ENCODE measurements at regions not wholly inside any gene's neighbourhood (a gene's known extent, or its start where the extent isn't known, plus 50 kb on each side); places are given as distances from the start of the nearest gene placed in this dataset.
"Not testable (repeated sequence)": the region's sequence is repeated elsewhere in the genome, so short reads cannot be mapped to it uniquely, and the experiment has no call there.

DNA sequence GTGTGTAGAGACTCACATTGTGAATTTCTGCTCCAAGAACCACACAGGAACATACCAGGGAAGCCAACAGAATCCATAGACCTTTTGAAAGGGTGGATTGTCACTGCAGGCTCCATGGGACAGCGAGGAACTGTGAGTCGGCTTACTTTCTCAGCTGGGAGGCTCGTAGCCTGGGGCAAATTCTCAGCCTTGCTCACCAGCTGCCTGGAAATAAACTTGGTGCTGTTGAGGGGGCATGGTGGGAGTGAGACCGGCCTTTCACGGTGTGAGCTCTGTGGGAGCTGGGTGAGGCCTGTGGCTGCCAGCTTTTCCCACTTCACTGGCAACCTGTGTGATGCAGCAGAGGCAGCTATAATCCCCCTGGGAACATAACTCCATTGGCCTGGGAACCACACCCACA, 146.6 kb upstream of the P2RY1 start:
- no peaks in the 10 kb centered on the region for H3K36me3 Mint-ChIP-seq (ENCODE audit: insufficient read depth, unreplicated experiment)
- no peak overlapping the region for H3K27ac Mint-ChIP-seq (ENCODE audit: unreplicated experiment)
- no peak for DNase-seq
- TF ChIP-seq, protein P1, sequence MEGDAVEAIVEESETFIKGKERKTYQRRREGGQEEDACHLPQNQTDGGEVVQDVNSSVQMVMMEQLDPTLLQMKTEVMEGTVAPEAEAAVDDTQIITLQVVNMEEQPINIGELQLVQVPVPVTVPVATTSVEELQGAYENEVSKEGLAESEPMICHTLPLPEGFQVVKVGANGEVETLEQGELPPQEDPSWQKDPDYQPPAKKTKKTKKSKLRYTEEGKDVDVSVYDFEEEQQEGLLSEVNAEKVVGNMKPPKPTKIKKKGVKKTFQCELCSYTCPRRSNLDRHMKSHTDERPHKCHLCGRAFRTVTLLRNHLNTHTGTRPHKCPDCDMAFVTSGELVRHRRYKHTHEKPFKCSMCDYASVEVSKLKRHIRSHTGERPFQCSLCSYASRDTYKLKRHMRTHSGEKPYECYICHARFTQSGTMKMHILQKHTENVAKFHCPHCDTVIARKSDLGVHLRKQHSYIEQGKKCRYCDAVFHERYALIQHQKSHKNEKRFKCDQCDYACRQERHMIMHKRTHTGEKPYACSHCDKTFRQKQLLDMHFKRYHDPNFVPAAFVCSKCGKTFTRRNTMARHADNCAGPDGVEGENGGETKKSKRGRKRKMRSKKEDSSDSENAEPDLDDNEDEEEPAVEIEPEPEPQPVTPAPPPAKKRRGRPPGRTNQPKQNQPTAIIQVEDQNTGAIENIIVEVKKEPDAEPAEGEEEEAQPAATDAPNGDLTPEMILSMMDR (IDR thresholded peaks at IDR 0.05; ENCODE audit: unreplicated experiment): no peak
- no peak overlapping the region for H3K4me3 Mint-ChIP-seq (ENCODE audit: low read depth, unreplicated experiment)
- H3K4me1 Mint-ChIP-seq (ENCODE audit: low read depth, unreplicated experiment): no peaks in the 10 kb centered on the region
- peaks cover 4% of the 10 kb centered on the region for H3K9me3 Mint-ChIP-seq (ENCODE audit: low read depth, unreplicated experiment)
- intact Hi-C loops (cut with micrococcal nuclease; ENCODE audit: unreplicated experiment): no loop called here
- H3K27me3 Mint-ChIP-seq (ENCODE audit: unreplicated experiment): no peaks in the 10 kb centered on the region
- no TSS peak for BruUV-seq (replicated peaks)
- CTCF ChIA-PET: no interaction called here

DNA sequence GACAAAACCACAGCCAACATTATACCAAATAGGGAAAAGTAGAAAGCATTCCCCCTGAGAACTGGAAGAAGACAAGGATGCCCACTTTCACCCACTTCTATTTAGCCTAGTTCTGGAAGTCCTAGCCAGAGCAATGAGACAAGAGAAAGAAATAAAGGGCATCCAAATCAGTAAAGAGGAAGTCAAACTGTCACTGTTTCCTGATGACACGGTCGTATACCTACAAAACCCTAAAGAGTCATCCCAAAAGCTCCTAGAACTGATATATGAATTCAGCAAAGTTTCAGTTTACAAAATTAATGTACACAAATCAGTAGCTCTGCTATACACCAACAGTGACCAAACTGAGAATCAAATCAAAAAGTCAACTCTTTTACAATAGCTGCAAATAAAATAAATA, 142.6 kb upstream of the P2RY1 start:
- H3K36me3 Mint-ChIP-seq (ENCODE audit: insufficient read depth, unreplicated experiment); intact Hi-C loops (cut with micrococcal nuclease; ENCODE audit: unreplicated experiment); H3K27ac Mint-ChIP-seq (ENCODE audit: unreplicated experiment); H3K9me3 Mint-ChIP-seq (ENCODE audit: low read depth, unreplicated experiment); BruUV-seq (replicated peaks); H3K4me3 Mint-ChIP-seq (ENCODE audit: low read depth, unreplicated experiment); H3K27me3 Mint-ChIP-seq (ENCODE audit: unreplicated experiment); H3K4me1 Mint-ChIP-seq (ENCODE audit: low read depth, unreplicated experiment); DNase-seq: not testable (repeated sequence)
- CTCF ChIA-PET: interaction anchor here (0.6 kb wide), 1 partner anchor 1389 kb away, joined by 3 read pairs; no protein-coding TSS in a partner anchor

DNA sequence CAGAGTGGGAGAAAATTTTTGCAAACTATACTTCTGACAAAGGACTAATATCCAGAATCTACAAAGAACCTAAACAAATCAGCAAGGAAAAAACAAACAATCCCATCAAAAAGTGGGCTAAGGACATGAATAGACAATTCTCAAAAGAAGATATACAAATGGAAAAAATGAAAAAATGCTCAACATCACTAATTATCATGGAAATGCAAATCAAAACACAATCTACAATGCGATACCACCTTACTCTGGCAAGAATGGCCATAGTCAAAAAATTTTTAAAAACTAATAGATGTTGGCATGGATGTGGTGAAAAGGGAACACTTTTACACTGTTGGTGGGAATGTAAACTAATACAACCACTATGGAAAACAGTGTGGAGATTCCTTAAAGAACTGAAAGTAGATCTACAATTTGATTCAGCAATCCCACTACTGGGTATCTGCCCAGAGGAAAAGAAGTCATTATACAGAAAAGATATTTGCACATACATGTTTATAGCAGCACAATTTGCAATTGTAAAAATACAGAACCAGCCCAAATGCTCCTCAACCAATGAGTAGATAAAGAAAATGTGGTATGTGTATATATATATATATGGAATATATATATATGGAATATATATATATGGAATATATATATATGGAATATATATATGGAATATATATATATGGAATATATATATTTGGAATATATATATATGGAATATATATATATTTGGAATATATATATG, 141.2 kb upstream of the P2RY1 start:
- H3K4me3 Mint-ChIP-seq (ENCODE audit: low read depth, unreplicated experiment); H3K27me3 Mint-ChIP-seq (ENCODE audit: unreplicated experiment); CTCF ChIA-PET; DNase-seq; H3K36me3 Mint-ChIP-seq (ENCODE audit: insufficient read depth, unreplicated experiment); H3K27ac Mint-ChIP-seq (ENCODE audit: unreplicated experiment); H3K4me1 Mint-ChIP-seq (ENCODE audit: low read depth, unreplicated experiment); H3K9me3 Mint-ChIP-seq (ENCODE audit: low read depth, unreplicated experiment); BruUV-seq (replicated peaks); intact Hi-C loops (cut with micrococcal nuclease; ENCODE audit: unreplicated experiment): not testable (repeated sequence)

DNA sequence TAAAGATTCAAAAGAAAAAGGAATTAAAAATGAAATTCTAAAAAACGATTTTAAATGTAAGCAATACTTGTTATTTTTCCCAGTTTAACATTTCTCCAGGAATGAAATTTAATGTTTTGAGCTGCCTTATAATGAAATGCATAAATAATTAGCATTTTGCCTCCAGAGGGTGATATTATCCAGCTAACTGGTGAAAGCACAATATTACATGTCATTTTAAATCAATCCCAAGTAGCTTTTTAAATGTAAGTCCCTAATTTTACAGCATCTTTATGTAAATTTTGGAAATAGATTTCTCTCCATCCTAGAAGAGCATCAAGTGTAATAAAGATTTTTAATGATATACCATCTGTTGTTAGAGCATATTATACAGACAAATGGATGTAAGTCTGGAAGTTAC, 139.1 kb upstream of the P2RY1 start:
- Mint-ChIP-seq H3K27ac (ENCODE audit: unreplicated experiment) (no peak overlapping the region), H3K4me3 (ENCODE audit: low read depth, unreplicated experiment) (no peak overlapping the region), H3K4me1 (ENCODE audit: low read depth, unreplicated experiment) (no peaks in the 10 kb centered on the region), H3K36me3 (ENCODE audit: insufficient read depth, unreplicated experiment) (no peaks in the 10 kb centered on the region), H3K9me3 (ENCODE audit: low read depth, unreplicated experiment) (peaks cover 2% of the 10 kb centered on the region), H3K27me3 (ENCODE audit: unreplicated experiment) (no peaks in the 10 kb centered on the region)
- intact Hi-C loops (cut with micrococcal nuclease; ENCODE audit: unreplicated experiment): loop anchor here (2.0 kb wide), 1 partner anchor 265 kb away; no protein-coding TSS in a partner anchor
- TF ChIP-seq, protein P1 (IDR thresholded peaks at IDR 0.05; ENCODE audit: unreplicated experiment): no peak
- DNase-seq: no peak
- no TSS peak for BruUV-seq (replicated peaks)
- CTCF ChIA-PET: interaction anchor here (1.0 to 1.4 kb wide), 3 partner anchors 139 to 265 kb away, joined by 4 read pairs; partner anchors contain the start of gene P2RY1

DNA sequence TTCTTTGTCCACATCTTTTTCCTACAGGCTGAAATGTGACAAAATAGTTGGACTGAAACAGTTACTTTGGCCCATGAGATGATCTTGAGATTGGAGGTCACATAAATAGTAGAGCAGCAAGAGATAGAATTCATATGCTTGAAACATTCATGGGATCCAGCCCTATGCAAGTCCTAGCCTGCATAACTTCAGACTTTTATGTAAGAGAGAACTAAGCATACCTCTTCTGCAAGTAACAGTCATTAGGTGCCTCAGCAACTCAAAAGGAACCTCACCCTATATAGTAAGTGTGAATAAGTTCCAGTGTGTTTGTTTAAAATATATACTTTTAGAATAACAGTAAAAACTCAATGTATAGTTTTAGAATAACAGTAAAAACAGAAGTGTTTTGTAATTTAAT, 138.0 kb upstream of the P2RY1 start:
- Mint-ChIP-seq H3K27me3 (ENCODE audit: unreplicated experiment) (no peaks in the 10 kb centered on the region), H3K9me3 (ENCODE audit: low read depth, unreplicated experiment) (no peaks in the 10 kb centered on the region), H3K27ac (ENCODE audit: unreplicated experiment) (no peak overlapping the region), H3K4me3 (ENCODE audit: low read depth, unreplicated experiment) (no peak overlapping the region), H3K36me3 (ENCODE audit: insufficient read depth, unreplicated experiment) (no peaks in the 10 kb centered on the region), H3K4me1 (ENCODE audit: low read depth, unreplicated experiment) (no peaks in the 10 kb centered on the region)
- no TSS peak for BruUV-seq (replicated peaks)
- no peak for DNase-seq
- intact Hi-C loops (cut with micrococcal nuclease; ENCODE audit: unreplicated experiment): loop anchor here (2.0 kb wide), 1 partner anchor 264 kb away; no protein-coding TSS in a partner anchor
- CTCF ChIA-PET: no interaction called here
- TF ChIP-seq, protein P1 (IDR thresholded peaks at IDR 0.05; ENCODE audit: unreplicated experiment): no peak

Measured in Calu3 (cell line).